AG04450 (cell line): ENCODE measurements at regions not wholly inside any gene's neighbourhood (a gene's known extent, or its start where the extent isn't known, plus 50 kb on each side); places are given as distances from the start of the nearest gene placed in this dataset.

Source experiments
- CTCF ChIA-PET: fragments of 300-600, 350-600 bp; formaldehyde crosslinking; extraction: SDS; loops from one replicate; lab custom pipeline; 2022; ENCODE audit warnings: antibody characterized with exemption, inconsistent platforms; lab: Charles Lee
- POLR2A ChIA-PET: fragments of 350-600 bp; formaldehyde crosslinking; extraction: SDS; loops from one replicate; lab custom pipeline; 2021; ENCODE audit warnings: antibody characterized with exemption, inconsistent platforms; lab: Yijun Ruan, JAX
- DNase-seq: peaks from one replicate; pipeline ENCODE4 v3.0.0-alpha.2; 2011; ENCODE audit warnings: low read depth, low spot score
- H3K27ac ChIP-seq: one replicate; pipeline ENCODE4 v1.5.1; 2012; ENCODE audit warnings: low read depth, low read length, control low read depth
- H3K27me3 ChIP-seq: one replicate; pipeline ENCODE4 v1.6.0; 2012; ENCODE audit warnings: low read length; ENCODE audit not compliant: control insufficient read depth, insufficient read depth
- H3K4me3 ChIP-seq: 2 replicates; pipeline ENCODE4 v1.5.1; 2011; ENCODE audit warnings: mild to moderate bottlenecking, low read depth, low read length, control low read depth
- H3K9me3 ChIP-seq: 2 replicates; pipeline ENCODE4 v1.5.1; 2012; ENCODE audit warnings: low read length; ENCODE audit not compliant: control insufficient read depth, insufficient read depth
- CTCF ChIP-seq: IDR thresholded peaks from 2 replicates; pipeline ENCODE4 v1.5.1; 2011; ENCODE audit warnings: low read depth, low read length, control low read depth, inconsistent platforms

DNA sequence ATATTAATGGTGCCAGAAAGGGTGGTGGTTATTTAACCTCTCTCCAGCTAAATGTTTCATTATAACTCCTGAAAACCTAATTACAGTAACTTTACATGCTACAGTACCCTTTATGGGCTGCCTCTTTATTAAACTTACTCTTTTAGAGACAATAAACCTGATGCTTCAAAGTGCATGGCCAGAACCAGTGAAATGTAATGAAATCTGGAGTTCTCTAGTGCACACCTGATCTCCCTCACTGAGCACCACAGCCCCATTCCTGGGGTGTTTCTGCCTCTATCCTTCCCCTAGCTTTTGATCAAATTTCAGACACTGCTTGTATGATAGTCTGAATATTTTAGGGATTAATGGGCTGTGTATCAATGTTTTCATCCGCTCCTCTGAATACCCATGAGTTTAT is 306.5 kb upstream of the WWC1 start:
- POLR2A ChIA-PET, result no interaction called here
- no peaks in the 10 kb centered on the region for H3K9me3 ChIP-seq
- no peak overlapping the region for H3K27ac ChIP-seq
- no peaks in the 10 kb centered on the region for H3K27me3 ChIP-seq
- no peak for TF ChIP-seq CTCF
- DNase-seq, result no peak
- CTCF ChIA-PET, result no interaction called here
- no peak overlapping the region for H3K4me3 ChIP-seq

GRCh38 chr5:167985373-167985772 is 306.1 kb upstream of the WWC1 start:
- DNase-seq, result no peak
- H3K27me3 ChIP-seq, result no peaks in the 10 kb centered on the region
- no peak overlapping the region for H3K4me3 ChIP-seq
- ChIA-PET POLR2A (no interaction called here), CTCF (interaction anchor here (1.1 kb wide), 1 partner anchor 21 kb away, joined by 3 read pairs; no protein-coding TSS in a partner anchor)
- H3K27ac ChIP-seq, result no peak overlapping the region
- no peak for TF ChIP-seq CTCF
- H3K9me3 ChIP-seq, result no peaks in the 10 kb centered on the region

DNA sequence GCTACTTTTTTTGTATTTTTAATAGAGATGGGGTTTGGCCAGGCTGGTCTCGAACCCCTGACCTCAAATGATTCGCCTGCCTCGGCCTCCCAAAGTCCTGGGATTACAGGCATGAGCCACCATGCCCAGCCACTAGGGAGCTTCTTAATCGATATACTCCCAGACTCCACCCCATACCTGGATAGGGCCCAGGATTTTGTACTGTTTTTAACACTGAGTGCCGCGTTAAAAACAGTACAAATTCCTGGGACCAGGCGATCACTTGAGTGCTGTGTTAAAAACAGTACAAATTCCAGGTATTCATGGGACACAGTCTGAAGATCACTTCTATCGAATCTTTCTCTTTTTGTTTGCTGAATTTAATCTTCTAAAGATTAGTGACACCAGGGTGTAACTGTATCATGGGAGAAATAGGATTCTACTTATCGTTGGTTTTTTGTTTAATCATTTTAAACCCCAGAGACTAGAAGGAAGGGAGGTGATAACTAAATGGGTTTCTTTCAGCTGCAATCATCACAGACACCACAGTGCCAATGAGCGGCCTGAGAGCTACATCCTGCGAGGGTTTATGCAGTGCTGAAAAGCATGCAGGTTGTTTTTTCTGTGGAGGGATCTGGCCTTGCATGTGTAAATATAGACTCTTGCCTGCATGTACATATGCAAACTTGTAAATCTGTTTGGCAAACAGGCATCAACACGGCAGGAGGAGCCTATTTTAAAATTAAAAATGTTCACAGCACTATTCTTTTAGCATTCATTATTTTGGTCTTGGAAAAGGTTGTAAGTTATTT is 303.8 kb upstream of the WWC1 start:
- TF ChIP-seq CTCF, result no peak
- no peak overlapping the region for H3K27ac ChIP-seq
- H3K9me3 ChIP-seq, result no peaks in the 10 kb centered on the region
- H3K27me3 ChIP-seq, result no peaks in the 10 kb centered on the region
- ChIA-PET CTCF (no interaction called here), POLR2A (no interaction called here)
- DNase-seq, result no peak
- H3K4me3 ChIP-seq, result no peak overlapping the region

DNA sequence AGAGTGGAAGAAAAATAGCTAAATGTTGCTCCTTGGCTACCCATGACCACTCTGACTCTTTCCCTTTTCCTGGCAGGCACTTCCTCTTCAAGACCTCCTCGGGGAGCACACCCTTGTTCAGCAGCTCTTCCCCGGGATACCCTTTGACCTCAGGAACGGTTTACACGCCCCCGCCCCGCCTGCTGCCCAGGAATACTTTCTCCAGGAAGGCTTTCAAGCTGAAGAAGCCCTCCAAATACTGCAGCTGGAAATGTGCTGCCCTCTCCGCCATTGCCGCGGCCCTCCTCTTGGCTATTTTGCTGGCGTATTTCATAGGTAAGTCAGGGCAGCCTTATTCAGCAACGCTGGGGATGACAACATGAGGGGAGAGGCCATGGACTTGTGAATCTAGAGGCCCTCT is 298.6 kb upstream of the WWC1 start:
- no peak overlapping the region for H3K4me3 ChIP-seq
- H3K27me3 ChIP-seq, result no peaks in the 10 kb centered on the region
- DNase-seq, result no peak
- ChIA-PET CTCF (no interaction called here), POLR2A (no interaction called here)
- H3K27ac ChIP-seq, result no peak overlapping the region
- no peaks in the 10 kb centered on the region for H3K9me3 ChIP-seq
- TF ChIP-seq CTCF, result no peak

GRCh38 chr5:167993771-167994170 is 297.7 kb upstream of the WWC1 start:
- no peak overlapping the region for H3K27ac ChIP-seq
- H3K9me3 ChIP-seq, result no peaks in the 10 kb centered on the region
- CTCF ChIA-PET, result no interaction called here
- H3K4me3 ChIP-seq, result no peak overlapping the region
- POLR2A ChIA-PET, result no interaction called here
- no peaks in the 10 kb centered on the region for H3K27me3 ChIP-seq
- no peak for DNase-seq
- no peak for TF ChIP-seq CTCF
